NCI-H524 treated with DMSO at 0.1 percent for 48 hours (cell line): ENCODE measurements at regions not wholly inside any gene's neighbourhood (a gene's known extent, or its start where the extent isn't known, plus 50 kb on each side); places are given as distances from the start of the nearest gene placed in this dataset.

Experiments used
- DNase-seq: peaks from one replicate; lab custom pipeline; 2025; lab: John Stamatoyannopoulos, UW

DNA sequence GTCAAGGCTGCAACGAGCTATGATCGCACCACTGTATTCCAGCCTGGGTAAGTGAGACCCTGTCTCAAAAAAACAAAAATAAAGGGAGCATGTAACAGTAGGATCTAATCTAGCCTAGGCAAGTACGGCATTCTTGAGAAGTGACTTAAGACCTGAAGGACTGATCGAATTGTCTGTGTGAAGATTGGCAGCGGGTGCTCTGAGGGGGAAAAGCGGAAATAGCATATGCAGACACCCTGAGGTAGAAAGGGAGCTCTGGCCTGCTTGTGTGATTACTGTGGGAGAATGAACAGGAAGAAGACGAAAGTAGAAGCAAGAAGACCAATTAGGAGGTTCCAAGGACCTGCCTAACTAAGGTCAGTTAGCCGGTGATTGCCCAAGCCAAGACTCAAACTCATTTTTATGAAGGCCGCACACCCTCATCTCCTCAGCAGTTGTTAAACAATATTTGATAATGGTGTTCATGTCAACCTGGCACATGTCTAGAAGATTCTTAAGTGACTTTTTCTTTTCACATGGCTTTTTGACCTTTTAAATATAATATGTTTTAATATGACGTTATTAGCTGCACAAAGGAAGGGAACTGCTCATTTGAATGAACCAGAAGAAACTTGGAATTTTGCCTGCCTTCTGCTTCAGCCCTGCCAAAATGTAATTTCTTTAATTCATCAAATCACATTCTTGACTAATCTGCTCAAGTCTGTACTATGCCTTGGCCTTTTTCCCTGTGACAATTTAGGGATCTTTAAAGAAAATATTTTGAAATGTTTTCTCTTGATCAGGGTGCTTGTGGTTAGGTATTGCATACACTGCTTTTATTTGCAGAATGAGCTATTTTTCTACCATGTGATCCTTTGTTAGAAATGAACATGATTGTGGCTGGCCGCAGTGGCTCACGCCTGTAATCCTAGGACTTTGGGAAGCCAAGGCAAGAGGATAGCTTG, 289.2 kb upstream of the DMRT1 start:
- no peak for DNase-seq

DNA sequence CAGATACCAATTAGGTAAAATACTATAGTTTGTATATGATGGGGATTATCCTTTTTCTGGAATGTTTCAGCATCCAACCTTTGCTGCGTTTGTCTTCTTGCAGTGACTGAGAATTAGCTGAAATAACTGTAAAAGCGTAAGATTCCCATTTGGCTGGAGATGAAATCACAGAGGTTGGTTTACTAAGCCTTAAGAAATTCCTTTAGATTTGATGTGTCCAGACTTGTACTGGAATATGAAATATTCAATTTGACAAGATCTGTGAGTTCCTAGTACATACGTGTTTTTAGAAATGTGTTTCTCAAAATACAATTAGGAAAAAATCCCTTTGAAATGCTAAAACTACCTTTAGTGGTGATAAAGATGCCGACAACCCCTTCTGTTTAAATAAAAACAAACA, 286.0 kb upstream of the DMRT1 start:
- no peak for DNase-seq

DNA sequence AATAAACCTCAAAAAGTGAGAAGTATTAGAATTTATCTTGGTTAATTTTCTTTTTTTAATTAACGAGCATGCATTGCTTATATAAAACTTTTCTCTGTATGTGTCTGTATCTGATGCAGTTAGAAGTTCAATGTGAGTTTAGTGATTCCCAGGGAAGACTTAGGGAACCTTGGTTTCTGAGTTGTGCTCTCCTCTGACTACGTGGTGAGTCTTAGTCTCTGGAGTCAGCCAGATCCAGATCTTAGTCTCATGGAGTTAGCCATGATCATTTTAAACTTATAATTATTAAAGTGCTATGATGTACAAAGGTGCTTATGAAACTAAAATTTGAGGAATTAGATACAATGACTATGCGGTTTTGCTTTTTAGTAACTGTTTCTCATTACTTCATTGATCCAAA, 285.3 kb upstream of the DMRT1 start:
- no peak for DNase-seq

DNA sequence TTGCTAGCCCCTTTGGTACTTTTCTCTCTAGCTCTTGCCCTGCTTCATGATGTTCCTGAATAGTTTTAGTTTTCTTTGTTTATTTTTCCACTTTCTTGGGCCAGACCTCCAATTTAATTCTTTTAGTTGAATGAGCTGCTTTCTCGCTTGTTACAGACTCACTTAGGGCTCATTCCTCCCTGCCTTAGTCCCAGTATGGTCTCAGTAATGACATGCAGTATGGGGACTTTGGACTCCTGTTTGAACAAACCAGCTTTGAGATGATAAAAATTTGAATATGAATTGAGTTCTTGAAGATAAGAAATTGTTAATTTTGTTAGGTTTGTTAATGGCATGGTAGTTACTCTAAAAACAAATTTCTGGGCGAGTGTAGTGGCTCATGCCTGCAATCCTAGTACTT, 284.8 kb upstream of the DMRT1 start:
- DNase-seq, result no peak

DNA sequence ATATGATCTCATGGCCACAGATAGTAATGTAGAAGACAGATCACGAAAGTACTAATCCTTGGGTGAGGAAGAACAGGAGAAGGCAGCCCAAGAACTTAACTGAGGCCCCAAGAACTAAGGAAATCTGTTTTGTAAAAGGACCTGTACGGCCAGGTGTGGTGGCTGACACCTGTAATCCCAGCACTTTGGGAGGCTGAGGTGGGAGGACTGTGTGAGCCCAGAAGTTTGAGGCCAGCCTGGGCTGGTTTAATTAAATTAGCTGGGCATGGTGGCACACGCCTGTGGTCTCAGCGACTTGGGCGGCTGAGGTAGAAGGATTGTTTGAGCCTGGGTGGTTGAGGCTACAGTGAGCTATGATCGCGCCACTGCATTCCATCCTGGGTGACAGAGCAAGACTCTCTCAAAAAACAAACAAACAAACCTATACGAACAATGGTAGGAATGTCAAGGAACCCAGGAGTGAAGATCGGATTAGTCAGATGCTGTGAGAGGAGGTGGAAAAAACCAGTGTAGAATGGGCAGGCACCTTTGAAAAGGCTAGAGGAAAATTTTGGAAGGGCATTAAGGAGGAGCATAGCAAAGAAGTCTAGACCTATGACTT, 283.8 kb upstream of the DMRT1 start:
- DNase-seq, result no peak

DNA sequence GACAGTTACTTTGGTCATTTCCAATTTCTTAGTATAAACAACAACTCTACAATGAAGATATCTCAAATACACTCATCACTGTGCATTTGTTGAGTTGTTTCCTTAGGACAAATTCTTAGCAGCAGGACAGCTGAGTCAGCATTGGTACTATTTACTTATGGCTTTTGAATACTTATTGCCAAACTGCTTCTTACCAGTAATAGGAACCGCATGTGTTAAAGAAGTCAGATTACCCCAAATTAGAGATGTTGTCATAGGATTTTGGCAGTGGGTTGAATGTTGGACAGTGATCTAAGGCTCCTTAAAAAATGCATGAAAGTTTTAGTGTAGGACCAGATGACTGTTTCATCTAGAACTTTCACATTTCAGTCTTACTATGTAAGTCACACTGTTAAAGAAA, 280.1 kb upstream of the DMRT1 start:
- no peak for DNase-seq

DNA sequence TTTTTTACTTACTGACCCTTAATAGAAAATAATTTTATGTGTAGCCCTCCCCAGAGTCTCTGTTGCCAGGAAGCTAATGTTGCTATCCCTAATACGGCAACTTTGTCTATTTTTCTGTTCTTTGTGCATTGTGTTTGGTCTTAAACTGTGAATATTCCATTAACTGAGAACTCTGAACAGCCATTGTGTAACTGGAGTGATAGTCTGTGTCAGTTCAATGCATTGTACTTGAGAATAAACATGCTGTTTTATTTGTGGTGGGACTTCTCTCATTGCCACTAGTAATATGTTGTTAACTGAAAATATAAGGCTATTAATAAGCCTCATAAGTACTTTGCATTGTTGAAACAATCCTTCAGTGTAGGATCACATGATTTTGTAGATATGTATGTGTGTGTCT, 278.3 kb upstream of the DMRT1 start:
- DNase-seq, result no peak

DNA sequence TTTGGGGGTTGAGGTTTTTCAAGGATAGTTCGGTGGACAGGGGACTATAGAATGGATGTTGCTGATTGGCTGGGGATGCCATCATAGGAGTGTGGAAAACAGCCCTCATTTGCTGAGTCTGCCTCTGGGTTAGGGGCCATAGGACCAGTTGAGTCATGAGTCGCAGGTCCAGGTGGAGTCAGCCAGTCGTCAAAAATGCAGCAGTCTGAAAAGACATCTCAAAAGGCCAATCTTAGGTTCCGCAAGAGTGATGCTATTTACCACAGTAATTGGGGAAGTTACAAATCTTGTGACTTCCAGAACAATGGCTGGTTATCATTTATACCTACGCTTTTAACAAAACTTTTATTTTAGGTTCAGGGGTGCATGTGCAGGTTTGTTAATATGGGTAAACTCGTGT, 276.0 kb upstream of the DMRT1 start:
- no peak for DNase-seq

DNA sequence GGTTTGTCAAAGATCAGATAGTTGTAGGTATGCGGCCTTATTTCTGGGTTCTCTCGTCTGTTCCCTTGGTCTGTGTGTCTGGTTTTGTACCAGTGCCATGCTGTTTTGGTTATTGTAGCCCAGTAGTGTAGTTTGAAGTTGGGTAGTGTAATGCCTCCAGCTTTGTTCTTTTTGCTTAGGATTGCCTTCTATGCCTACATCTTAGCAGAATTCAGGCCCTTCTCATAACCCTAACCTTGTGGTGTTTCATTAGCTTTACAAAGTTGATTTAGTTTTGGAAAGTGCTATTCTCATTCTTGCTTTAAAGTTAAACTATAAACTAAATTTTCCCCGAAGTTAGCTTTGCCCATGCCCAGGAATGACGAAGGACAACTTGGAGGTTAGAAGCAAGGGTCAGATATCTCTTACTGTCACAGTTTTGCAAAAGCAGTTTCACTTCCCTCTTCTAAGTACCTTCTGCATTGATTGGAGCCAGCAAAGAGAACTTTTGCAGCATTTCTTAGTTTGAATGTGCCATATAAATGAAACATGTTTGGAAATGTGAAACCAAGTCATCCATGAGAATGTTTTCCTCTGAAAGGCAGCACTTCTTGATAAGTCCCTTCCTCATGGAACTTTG, 274.3 kb upstream of the DMRT1 start:
- no peak for DNase-seq

DNA sequence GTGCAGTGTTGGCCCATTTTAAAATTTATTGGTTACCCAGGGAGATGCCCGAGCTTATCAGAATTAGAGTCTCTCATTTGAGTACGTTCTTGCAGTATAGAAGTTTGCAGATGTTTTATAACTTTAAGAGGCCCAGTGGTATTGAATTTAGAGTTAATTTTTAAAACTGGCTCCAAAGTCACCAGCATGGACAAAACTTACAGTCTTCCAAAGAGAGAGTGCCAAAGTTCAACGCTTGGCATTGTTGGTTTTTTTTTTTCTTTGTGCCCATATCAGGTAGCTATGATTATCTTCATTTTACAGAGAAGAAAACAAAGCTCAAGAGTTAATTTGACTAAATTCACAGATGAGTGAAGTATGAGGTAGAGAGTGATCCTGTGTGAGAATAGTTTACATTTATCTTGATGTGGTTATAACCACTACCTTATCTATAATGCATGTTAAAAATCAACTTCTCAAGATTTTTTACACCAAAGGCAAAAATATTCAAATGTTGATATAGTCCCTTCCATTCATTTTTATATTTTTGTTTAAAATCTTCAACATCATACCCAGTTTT, 273.7 kb upstream of the DMRT1 start:
- DNase-seq, result no peak

DNA sequence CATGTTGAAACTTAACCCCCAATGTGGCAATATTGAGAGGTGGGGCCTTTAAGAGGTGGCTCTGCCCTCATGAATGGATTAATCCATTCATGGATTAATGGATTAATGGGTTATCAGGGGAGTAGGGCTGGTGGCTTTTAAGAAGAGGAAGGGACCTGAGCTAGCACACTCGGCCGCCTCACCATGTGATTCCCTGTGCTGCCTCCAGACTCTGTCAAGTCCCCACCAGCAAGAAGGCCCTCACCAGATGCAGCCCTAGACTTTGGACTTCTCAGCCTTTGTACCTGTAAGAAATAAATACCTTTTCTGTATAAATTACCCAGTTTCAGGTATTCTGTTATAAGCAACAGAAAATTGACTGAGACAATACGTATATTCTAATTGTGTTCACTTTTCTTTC, 272.2 kb upstream of the DMRT1 start:
- DNase-seq, result no peak

DNA sequence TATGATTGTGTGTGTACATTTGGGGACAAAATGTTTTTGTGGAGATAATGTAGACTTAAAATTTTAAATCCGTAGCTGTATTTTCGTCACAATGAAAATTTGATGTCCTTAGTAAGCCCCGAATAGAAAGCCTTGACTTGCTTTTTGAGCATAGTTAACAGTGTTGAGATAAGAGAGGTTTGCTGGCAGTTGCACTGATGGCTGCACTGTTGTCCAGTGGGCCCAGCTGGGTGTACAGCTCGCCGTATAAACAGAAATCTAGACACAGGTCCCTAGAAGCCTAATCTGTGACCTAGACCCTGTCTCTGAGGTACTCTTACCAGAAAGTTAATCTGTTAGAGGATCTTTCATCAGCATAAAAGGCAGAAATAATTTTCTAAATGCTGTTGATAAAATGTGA, 271.3 kb upstream of the DMRT1 start:
- no peak for DNase-seq

DNA sequence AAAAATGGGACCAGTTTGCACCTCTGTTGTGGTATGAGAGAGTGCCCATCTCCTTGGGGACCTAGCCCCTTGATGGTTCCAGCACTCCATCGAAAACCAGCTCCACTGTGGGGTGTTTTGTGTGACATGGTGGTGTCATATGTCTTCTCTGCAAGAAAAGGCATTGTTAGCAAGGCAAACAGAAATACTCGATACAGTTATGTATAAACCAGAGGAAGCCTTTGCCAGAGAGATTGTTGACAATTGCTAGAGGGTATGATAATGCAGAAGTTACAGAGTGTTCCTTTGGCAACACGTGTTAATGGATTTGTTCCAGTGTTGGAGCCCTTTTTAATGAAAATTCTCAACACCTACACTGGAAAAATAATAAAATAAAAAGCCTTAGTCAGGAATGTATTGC, 270.4 kb upstream of the DMRT1 start:
- no peak for DNase-seq

DNA sequence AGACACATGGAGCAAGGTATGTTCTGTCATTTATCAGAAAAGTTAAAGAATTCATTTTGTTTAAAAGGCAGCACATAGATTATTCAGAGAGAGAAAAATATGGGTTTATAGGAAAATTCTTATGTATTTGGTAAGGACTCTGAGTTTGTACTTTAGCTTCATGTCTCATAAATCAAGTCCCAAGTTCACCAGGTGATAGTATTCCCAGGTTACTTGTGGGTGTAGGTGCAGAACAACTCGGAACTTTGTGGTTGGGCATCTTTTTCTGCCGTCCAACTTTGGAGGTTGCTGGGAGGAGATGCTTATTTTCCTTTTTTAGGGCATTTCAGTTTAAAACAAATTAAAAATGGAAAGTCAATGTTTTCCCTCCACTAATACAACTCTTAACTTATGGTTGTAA, 269.8 kb upstream of the DMRT1 start:
- no peak for DNase-seq

DNA sequence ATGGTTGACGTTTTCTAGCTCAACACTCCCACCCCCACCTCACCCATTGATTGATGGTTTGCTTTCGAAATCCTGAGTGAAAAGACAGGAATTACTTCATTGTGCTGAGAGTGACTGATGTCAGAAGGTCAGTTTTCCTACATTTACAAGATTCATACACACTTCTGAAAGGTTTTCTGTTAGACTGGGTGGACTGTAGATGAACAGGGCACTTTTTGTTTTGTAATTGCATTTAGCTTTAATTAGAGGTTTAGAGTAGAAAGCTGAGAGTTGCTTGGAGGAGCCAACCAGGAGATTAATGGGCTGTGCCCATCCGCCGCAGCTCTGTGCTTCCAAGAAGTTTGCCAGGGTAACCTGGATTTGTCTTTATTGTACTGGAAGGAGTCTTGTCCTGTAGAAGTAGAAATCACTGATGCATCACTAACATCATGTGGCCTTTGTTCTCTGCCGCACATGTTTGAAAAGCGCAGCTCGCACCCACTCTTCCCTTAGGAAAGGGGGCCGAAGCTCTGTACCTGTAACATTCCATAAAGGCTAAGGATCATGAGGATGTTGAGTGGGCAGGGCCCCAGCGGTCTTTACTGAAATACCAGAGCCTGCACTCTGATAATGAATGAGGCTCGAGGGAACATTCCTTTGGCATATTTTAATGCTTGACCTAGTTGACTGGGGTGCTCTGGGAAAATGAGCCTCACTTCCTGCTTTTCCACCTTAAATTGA, 267.6 kb upstream of the DMRT1 start:
- DNase-seq, result no peak

DNA sequence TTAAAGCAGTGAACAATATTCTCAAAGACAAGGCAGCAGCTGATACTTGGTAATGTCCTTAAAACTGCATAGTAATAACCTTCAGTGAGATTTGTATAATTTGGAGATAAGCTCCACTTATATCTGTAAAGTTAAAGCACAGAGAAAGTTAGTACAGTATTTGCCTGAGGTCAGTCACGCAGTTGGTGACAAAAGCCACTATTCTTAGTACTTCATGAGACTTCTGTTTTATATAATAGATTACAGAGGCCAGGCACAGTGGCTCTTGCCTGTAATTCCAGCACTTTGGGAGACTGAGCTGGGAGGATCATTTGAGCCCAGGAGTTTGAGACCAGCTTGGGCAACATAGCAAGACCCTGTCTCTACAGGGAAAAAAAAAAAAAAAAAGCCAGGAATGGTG, 266.4 kb upstream of the DMRT1 start:
- DNase-seq, result no peak

DNA sequence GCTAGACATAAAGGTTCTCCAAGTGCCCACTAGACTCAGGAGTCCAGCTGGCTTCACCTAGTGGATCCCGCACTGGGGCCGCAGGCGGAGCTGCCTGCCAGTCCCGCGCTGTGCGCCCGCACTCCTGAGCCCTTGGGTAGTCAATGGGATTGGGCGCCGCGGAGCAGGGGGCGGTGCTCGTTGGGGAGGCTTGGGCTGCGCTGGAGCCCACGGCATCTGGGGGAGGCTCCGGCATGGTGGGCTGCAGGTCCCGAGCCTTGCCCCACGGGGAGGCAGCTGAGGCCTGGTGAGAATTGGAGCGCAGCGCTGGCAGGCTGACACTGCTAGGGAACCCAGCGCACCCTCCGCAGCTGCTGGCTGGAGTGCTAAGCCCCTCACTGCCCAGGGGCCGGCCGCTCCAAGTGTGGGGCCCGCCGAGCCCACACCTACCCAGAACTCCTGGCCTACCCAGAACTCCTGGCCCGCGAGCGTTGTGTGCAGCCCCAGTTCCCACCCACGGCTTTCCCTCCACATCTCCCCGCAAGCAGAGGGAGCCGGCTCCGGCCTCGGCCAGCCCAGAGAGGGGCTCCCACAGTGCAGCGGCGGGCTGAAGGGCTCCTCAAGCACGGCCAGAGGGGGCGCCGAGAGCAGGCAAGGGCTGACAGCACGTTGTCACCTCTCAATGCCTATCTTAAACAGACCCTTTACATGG, 260.7 kb upstream of the DMRT1 start:
- DNase-seq, result no peak

DNA sequence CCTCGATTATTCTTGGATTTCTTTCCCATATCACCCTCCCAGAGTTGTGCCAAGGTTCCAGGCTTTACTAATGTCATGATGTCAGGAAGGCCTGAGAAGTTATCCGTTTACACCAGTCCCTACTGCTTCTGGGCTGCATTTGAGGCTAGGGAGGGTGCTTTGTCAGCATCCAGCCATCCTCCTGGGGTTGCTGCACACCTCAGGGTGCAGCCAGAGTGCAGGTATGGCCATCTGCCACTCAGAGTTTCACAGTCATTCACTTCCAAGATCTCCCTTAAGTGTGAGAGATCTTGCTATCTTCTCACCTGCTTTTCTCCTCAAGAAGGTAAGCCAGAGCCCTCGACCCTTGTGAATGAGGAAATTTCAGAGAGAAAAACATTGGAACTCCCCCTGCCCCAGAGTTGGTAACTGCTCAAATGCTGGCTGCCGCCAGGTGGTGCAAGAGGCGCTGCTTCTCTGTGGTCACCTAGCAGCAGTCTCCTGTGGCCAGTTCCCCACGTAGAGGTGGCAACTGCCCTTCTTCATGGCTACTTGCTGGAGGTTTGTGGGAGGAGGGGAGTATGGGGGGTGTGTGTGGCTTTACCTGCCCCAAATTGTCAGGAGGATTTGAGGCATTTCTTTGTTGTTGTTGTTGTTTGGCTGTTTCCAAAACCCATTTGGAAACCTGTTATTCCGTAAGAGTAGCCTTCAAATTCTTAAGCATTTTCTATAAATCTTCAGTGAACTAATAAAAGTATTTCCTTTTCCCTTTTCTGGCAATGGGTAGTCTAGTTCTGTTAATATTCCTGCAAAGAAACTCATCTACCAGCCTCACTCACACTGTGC, 259.6 kb upstream of the DMRT1 start:
- DNase-seq, result no peak

DNA sequence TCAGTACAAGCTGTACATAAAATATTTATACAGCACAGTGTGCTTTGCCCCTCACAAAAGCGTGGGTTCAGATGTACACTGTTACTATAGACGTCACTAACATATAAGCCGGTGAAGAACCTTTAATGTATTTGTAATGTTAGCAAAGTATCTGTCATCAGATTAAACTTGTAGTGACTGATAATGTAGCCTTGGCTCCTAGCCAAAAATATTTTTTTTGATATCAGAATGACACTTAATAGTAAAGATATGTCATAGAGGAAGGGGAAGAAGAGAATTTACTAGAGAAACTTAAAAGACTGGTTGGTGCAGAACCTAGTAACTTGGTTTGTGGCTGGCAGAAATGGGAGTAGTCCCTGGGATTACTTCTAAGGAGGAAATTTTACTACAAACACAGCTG, 258.7 kb upstream of the DMRT1 start:
- DNase-seq, result no peak

DNA sequence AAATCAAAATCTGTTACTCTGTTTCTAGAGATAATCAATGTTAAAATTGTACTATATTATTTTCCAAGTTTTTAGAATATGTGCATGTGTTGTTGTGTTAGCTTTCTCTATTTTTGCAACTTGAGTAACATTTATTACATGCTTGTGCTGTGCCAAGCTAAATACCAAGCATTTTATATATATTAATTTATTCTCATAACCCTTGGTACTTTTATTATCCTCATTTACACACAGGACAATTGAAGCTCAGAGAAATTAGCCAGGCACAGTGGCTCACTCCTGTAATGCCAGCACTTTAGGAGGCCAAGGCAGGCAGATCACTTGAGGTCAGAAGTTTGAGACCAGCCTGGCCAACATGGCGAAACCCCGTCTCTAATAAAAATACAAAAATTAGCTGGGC, 254.0 kb upstream of the DMRT1 start:
- no peak for DNase-seq

DNA sequence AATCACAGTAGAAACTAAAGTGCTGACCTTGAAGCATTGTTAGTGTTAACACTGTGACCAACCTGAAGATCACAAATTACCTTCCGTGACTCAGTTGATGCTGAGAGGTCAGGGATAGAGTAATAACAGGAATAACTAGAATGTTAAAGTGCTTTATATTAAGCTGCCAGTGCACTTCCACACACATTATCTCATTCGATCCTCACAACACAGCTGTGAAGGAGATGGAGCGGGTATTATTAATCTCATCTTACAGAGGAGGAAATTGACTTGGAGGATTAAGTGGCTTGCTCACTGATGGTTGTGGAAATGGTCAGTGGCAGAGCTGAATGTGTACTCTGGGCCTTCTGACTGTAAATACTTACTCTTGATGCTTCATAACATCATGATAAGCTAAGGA, 252.5 kb upstream of the DMRT1 start:
- peak; percentile 34 for DNase-seq
